Esophagus squamous epithelium (tissue), 5 donors: ENCODE measurements at regions not wholly inside any gene's neighbourhood (a gene's known extent, or its start where the extent isn't known, plus 50 kb on each side); places are given as distances from the start of the nearest gene placed in this dataset.

Experiments
- DNase-seq: peaks from one replicate; lab custom pipeline; 2025; lab: John Stamatoyannopoulos, UW
- H3K27ac ChIP-seq, 4 donors: fragments of 200-600 bp; sonication (generic); one replicate each; pipeline ENCODE4 v1.5.1; 2016 to 2019; ENCODE audit warnings: mild to moderate bottlenecking in 1 of 4
- H3K27me3 ChIP-seq, 4 donors: fragments of 200-600 bp; sonication (generic); 1 replicate in 3 of 4; 2 replicates in 1 of 4; pipeline versions ENCODE4 v1.5.1 to v1.6.0; 2017 to 2021; ENCODE audit warnings: antibody characterized with exemption in 1 of 4
- H3K36me3 ChIP-seq, 3 donors: fragments of 200-600 bp; sonication (generic); one replicate each; pipeline ENCODE4 v1.5.1; 2016 to 2019
- H3K4me1 ChIP-seq, 3 donors: fragments of 200-600 bp; sonication (generic); one replicate each; pipeline ENCODE4 v1.5.1; 2017 to 2019
- H3K4me3 ChIP-seq, 4 donors: fragments of 200-600 bp; sonication (generic); 1 replicate in 3 of 4; 2 replicates in 1 of 4; pipeline ENCODE4 v1.5.1; 2016 to 2019; ENCODE audit warnings: mild to moderate bottlenecking in 2 of 4, moderate library complexity in 1 of 4
- H3K9me3 ChIP-seq, 3 donors: fragments of 200-600 bp; sonication (generic); one replicate each; pipeline ENCODE4 v1.5.1; 2016 to 2019
- CTCF ChIP-seq, 6 experiments: fragments of 450-650 bp in 4 of 6; fragments of 200-600 bp in 2 of 6; sonication (generic) in 2 of 6; IDR thresholded peaks; one replicate each; pipeline ENCODE4 v1.5.1; 2016 to 2019; ENCODE audit warnings: antibody characterized with exemption in 6 of 6, mild to moderate bottlenecking in 4 of 6, moderate library complexity in 4 of 6
- POLR2A ChIP-seq, 4 donors: fragments of 450-650 bp; IDR thresholded peaks; one replicate each; pipeline ENCODE4 v1.6.1; 2017; ENCODE audit warnings: antibody characterized with exemption in 4 of 4, mild to moderate bottlenecking in 4 of 4, moderate library complexity in 3 of 4
- WGBS, 2 donors: methylation state at CpG; one replicate each; pipeline ENCODE4 v1.1.5; 2018; 5-methylcytosine and 5-hydroxymethylcytosine counted together
- intact Hi-C: fragments of 100-400 bp; cut with DNase I; formaldehyde crosslinking; loops from one replicate; pipeline ENCODE4 v1.15.0; 2022
- donor health status: DM: yes; HTN: yes; CAD: no.

- Histone ChIP-seq H3K27ac (no peak overlapping the region), H3K36me3 (no peaks in the 10 kb centered on the region), H3K4me3 (no peak overlapping the region), H3K9me3 (no peaks in the 10 kb centered on the region), H3K4me1 (no peaks in the 10 kb centered on the region), H3K27me3 (no peaks in the 10 kb centered on the region)
- no peak for DNase-seq
- intact Hi-C loops, result no loop called here
- TF ChIP-seq CTCF (IDR thresholded peaks at IDR 0.05) (peak in 1 of 6 experiments; percentile 30), POLR2A (IDR thresholded peaks at IDR 0.05) (no peak)
- 77 to 82% methylated on average over 13 of the region's 13 CpGs for WGBS, 2 donors
Measured at GRCh38 chr5:167608390-167609272, 682.8 kb upstream of the WWC1 start.

- 69 to 84% methylated on average over 8 of the region's 8 CpGs for WGBS, 2 donors
- Histone ChIP-seq H3K9me3 (no peaks in the 10 kb centered on the region), H3K4me3 (no peak overlapping the region), H3K27ac (no peak overlapping the region), H3K36me3 (no peaks in the 10 kb centered on the region), H3K27me3 (no peaks in the 10 kb centered on the region), H3K4me1 (no peaks in the 10 kb centered on the region)
- intact Hi-C loops, result no loop called here
- no peak for TF ChIP-seq POLR2A (IDR thresholded peaks at IDR 0.05)
- TF ChIP-seq CTCF (IDR thresholded peaks at IDR 0.05), result no peak
- no peak for DNase-seq
Measured at GRCh38 chr5:167614294-167615021, 677.0 kb upstream of the WWC1 start.

GRCh38 chr5:167616043-167616890, 675.2 kb upstream of the WWC1 start:
- no peak overlapping the region for H3K27ac ChIP-seq
- no peaks in the 10 kb centered on the region for H3K27me3 ChIP-seq
- no peaks in the 10 kb centered on the region for H3K9me3 ChIP-seq
- no peaks in the 10 kb centered on the region for H3K36me3 ChIP-seq
- intact Hi-C loops, result no loop called here
- TF ChIP-seq POLR2A (IDR thresholded peaks at IDR 0.05) (no peak), CTCF (IDR thresholded peaks at IDR 0.05) (no peak)
- H3K4me3 ChIP-seq, result no peak overlapping the region
- whole genome bisulfite sequencing, 2 donors, result 33 to 35% methylated on average over 2 of the region's 2 CpGs
- no peaks in the 10 kb centered on the region for H3K4me1 ChIP-seq
- no peak for DNase-seq

GRCh38 chr5:167623354-167623753, 668.1 kb upstream of the WWC1 start:
- H3K9me3 ChIP-seq, result no peaks in the 10 kb centered on the region
- TF ChIP-seq POLR2A (IDR thresholded peaks at IDR 0.05) (no peak), CTCF (IDR thresholded peaks at IDR 0.05) (no peak)
- H3K4me3 ChIP-seq, result no peak overlapping the region
- no peak overlapping the region for H3K27ac ChIP-seq
- no peak for DNase-seq
- intact Hi-C loops, result no loop called here
- no peaks in the 10 kb centered on the region for H3K4me1 ChIP-seq
- H3K27me3 ChIP-seq, result no peaks in the 10 kb centered on the region
- 20 to 44% methylated on average over 3 of the region's 3 CpGs for WGBS, 2 donors
- no peaks in the 10 kb centered on the region for H3K36me3 ChIP-seq
